Thoracic aorta (tissue), 2 donors: ENCODE measurements at regions not wholly inside any gene's neighbourhood (a gene's known extent, or its start where the extent isn't known, plus 50 kb on each side); places are given as distances from the start of the nearest gene placed in this dataset.

Experiments used
- ATAC-seq: fragments of 150-250 bp; one replicate; pipeline ENCODE4 v1.8.0; 2017; ENCODE audit warnings: low read depth; ENCODE audit not compliant: insufficient number of reproducible peaks, low FRiP score
- DNase-seq: peaks from one replicate; pipeline ENCODE4 v3.0.0-alpha.2; 2020; ENCODE audit warnings: low spot score
- H3K27ac ChIP-seq, 2 donors: fragments of 200-600 bp; sonication (generic); 1 replicate in 1 of 2; 2 replicates in 1 of 2; pipeline ENCODE4 v1.5.1; 2016; ENCODE audit warnings: mild to moderate bottlenecking in 2 of 2, moderate library complexity in 2 of 2
- H3K27me3 ChIP-seq: fragments of 200-600 bp; sonication (generic); replicated peaks from 2 replicates; pipeline ENCODE4 v1.6.0; 2016; ENCODE audit warnings: mild to moderate bottlenecking; ENCODE audit not compliant: insufficient read depth
- H3K36me3 ChIP-seq: fragments of 200-600 bp; sonication (generic); one replicate; pipeline ENCODE4 v1.5.1; 2016
- H3K4me1 ChIP-seq, 2 donors: fragments of 200-600 bp; sonication (generic); 1 replicate in 1 of 2; 2 replicates in 1 of 2; pipeline versions ENCODE4 v1.5.1 to v1.6.0; 2016; ENCODE audit warnings: low read depth in 2 of 2, mild to moderate bottlenecking in 1 of 2; ENCODE audit not compliant: control insufficient read depth in 1 of 2
- H3K4me3 ChIP-seq: fragments of 200-600 bp; sonication (generic); 2 replicates; pipeline ENCODE4 v1.5.1; 2016; ENCODE audit warnings: mild to moderate bottlenecking
- H3K9me3 ChIP-seq: fragments of 200-600 bp; sonication (generic); 2 replicates; pipeline ENCODE4 v1.5.1; 2016
- TF ChIP-seq, protein P1 (sequence below): fragments of 200-600 bp; sonication (generic); IDR thresholded peaks from one replicate; pipeline ENCODE4 v1.5.1; 2019; ENCODE audit warnings: antibody characterized with exemption

DNA sequence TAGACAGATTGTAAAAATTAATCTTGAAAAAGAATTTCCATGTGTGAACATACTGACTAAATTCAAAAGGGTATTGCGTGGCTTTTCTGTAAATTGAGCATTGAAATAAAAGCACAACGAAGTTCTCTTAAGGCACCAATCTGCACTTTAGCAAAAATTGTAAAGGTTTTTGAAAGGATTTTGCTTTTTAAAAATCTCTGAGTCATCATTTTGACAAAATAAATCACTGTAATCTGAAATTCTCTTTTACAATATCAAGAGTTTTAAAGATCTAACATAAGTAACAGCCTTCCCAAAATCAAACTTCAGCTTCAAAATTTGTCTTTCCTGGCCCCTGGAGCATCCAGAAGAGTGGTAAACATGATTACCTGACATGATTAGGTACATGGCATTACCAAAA is 830.9 kb upstream of the AGA start:
- H3K27me3 ChIP-seq, result no peaks in the 10 kb centered on the region
- no peaks in the 10 kb centered on the region for H3K4me1 ChIP-seq

GRCh38 chr4:178275671-178276360 is 833.6 kb upstream of the AGA start:
- H3K9me3 ChIP-seq, result no peaks in the 10 kb centered on the region
- TF ChIP-seq, protein P1, sequence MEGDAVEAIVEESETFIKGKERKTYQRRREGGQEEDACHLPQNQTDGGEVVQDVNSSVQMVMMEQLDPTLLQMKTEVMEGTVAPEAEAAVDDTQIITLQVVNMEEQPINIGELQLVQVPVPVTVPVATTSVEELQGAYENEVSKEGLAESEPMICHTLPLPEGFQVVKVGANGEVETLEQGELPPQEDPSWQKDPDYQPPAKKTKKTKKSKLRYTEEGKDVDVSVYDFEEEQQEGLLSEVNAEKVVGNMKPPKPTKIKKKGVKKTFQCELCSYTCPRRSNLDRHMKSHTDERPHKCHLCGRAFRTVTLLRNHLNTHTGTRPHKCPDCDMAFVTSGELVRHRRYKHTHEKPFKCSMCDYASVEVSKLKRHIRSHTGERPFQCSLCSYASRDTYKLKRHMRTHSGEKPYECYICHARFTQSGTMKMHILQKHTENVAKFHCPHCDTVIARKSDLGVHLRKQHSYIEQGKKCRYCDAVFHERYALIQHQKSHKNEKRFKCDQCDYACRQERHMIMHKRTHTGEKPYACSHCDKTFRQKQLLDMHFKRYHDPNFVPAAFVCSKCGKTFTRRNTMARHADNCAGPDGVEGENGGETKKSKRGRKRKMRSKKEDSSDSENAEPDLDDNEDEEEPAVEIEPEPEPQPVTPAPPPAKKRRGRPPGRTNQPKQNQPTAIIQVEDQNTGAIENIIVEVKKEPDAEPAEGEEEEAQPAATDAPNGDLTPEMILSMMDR, result no peak
- H3K4me1 ChIP-seq, result no peaks in the 10 kb centered on the region
- H3K27me3 ChIP-seq, result no peaks in the 10 kb centered on the region
- no peak overlapping the region for H3K27ac ChIP-seq
- H3K36me3 ChIP-seq, result no peaks in the 10 kb centered on the region
- DNase-seq, result no peak
- ATAC-seq, result no peak
- H3K4me3 ChIP-seq, result no peak overlapping the region

More for the DNA sequence above, 830.9 kb upstream of the AGA start:
- Histone ChIP-seq H3K4me3 (no peak overlapping the region), H3K36me3 (no peaks in the 10 kb centered on the region), H3K9me3 (no peaks in the 10 kb centered on the region), H3K27ac (no peak overlapping the region)
- DNase-seq (no peak), ATAC-seq (no peak)
- TF ChIP-seq, protein P1, result no peak

DNA sequence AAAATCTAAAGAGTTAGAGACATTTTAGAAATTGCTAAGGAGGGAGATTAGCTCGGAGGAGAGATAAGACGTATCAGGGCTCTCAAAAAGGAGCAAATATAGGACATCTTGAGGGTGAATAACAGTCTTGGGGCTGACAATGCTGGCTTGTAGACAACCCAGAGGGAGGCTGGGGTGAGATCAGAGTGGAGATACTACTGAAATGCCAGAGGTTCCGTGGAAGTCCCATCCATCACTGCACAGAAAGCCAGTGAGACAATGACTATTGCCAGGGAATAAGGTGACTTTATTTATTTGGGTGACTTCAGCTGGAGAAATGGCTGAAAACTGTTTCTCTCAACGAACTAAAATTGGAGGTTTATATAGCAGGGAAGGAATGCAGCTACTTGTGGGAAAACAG is 838.1 kb upstream of the AGA start:
- no peak for ATAC-seq
- H3K4me3 ChIP-seq, result no peak overlapping the region

GRCh38 chr4:178288462-178288861 is 846.2 kb upstream of the AGA start:
- H3K4me1 ChIP-seq, result no peaks in the 10 kb centered on the region
- TF ChIP-seq, protein P1, result no peak
- H3K27ac ChIP-seq, result no peak overlapping the region
- H3K4me3 ChIP-seq, result no peak overlapping the region
- no peaks in the 10 kb centered on the region for H3K27me3 ChIP-seq
- H3K9me3 ChIP-seq, result no peaks in the 10 kb centered on the region
- ATAC-seq, result no peak
- no peak for DNase-seq
- no peaks in the 10 kb centered on the region for H3K36me3 ChIP-seq

More for the DNA sequence above, 838.1 kb upstream of the AGA start:
- TF ChIP-seq, protein P1, result no peak
- Histone ChIP-seq H3K4me1 (no peaks in the 10 kb centered on the region), H3K36me3 (no peaks in the 10 kb centered on the region), H3K9me3 (no peaks in the 10 kb centered on the region), H3K27me3 (no peaks in the 10 kb centered on the region), H3K27ac (no peak overlapping the region)
- DNase-seq, result no peak

DNA sequence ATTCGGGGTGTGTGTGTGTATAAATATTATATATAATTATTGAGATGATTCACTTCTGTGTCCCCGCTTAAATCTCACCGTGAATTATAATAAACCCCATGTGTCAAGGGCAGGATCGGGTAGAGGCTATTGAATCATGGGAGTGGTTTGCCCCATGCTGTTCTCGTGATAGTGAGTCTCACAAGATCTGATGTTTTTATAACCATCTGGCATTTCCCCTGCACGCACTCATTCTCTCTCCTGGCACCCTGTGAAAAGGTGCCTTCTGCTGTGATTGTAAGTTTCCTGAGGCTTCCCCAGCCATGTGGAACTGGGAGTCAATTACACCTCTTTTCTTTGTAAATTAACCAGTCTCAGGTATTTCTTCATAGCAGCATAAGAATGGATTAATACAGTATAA is 851.4 kb upstream of the AGA start:
- ATAC-seq (no peak), DNase-seq (no peak)

More for the DNA sequence above, 851.4 kb upstream of the AGA start:
- TF ChIP-seq, protein P1, result no peak
- Histone ChIP-seq H3K27me3 (no peaks in the 10 kb centered on the region), H3K27ac (no peak overlapping the region), H3K4me1 (no peaks in the 10 kb centered on the region), H3K9me3 (no peaks in the 10 kb centered on the region), H3K4me3 (no peak overlapping the region), H3K36me3 (no peaks in the 10 kb centered on the region)
